OCI-LY1 (cell line): ENCODE measurements at regions not wholly inside any gene's neighbourhood (a gene's known extent, or its start where the extent isn't known, plus 50 kb on each side); places are given as distances from the start of the nearest gene placed in this dataset.
A peak's percentile ranks its signal among the peaks of the same experiment; 100 is the strongest.

Experiments
- EZH2 ChIP-seq: fragments of 200-600 bp; sonication (generic), shearing (Covaris generic); IDR thresholded peaks from 2 replicates; pipeline ENCODE4 v1.8.0; 2017; ENCODE audit warnings: borderline replicate concordance, mixed run types, mild to moderate bottlenecking, antibody characterized with exemption, low read length, moderate library complexity, mixed read lengths
- TF ChIP-seq, protein P1 (sequence below): fragments of 200-600 bp; sonication (generic), shearing (Covaris generic); IDR thresholded peaks from 2 replicates; pipeline ENCODE4 v1.5.1; 2017; ENCODE audit warnings: mild to moderate bottlenecking, antibody characterized with exemption, low read length, moderate library complexity, mixed read lengths

DNA sequence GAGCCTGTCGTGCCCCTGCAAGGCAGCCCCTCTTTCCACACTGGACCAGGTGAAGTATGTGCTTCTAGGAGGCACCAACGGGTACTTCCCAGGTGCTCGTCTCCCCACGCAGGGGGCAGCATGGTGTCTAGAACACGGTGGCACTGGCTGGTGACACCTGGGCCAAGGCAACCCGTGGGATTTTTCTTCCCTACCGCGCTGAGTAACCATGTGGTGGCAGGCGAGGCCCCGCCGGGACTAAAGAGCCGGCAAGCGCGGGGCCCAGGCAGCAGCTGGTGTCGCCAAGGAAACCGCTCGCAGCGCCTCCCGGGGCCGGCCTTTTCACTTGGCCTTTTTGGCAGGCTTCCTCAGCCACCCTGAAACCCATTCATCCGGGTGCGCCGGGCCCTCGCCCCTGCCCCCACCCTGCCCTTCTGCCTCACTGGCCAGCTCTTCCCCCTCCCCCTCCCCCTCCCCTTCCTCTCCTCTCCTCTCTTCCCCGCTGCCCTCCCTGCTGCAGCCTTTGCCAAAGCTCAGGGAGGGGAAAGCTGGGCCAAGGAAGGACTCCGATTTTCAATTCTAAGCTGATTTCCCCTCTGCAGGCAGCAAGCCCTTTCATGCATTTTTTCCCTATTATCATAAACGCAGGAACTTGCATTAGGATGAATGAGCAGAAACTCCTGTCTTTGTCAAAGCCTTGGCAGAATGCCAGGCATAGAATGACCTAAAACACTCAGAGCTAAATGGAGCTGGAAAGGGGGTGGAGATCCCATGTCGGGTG, 81.2 kb downstream of the IRF2BPL start:
- TF ChIP-seq, protein P1, sequence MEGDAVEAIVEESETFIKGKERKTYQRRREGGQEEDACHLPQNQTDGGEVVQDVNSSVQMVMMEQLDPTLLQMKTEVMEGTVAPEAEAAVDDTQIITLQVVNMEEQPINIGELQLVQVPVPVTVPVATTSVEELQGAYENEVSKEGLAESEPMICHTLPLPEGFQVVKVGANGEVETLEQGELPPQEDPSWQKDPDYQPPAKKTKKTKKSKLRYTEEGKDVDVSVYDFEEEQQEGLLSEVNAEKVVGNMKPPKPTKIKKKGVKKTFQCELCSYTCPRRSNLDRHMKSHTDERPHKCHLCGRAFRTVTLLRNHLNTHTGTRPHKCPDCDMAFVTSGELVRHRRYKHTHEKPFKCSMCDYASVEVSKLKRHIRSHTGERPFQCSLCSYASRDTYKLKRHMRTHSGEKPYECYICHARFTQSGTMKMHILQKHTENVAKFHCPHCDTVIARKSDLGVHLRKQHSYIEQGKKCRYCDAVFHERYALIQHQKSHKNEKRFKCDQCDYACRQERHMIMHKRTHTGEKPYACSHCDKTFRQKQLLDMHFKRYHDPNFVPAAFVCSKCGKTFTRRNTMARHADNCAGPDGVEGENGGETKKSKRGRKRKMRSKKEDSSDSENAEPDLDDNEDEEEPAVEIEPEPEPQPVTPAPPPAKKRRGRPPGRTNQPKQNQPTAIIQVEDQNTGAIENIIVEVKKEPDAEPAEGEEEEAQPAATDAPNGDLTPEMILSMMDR = peak; percentile 51
- TF ChIP-seq EZH2 = no peak
